SK-N-MC (cell line): ENCODE measurements at regions not wholly inside any gene's neighbourhood (a gene's known extent, or its start where the extent isn't known, plus 50 kb on each side); places are given as distances from the start of the nearest gene placed in this dataset.

ENCODE experiments used
- DNase-seq: peaks from one replicate; pipeline ENCODE4 v3.0.0-alpha.2; 2011; ENCODE audit warnings: low read depth, low spot score
- H3K27ac ChIP-seq: fragments of 200-600 bp; sonication (generic); 2 replicates; pipeline ENCODE4 v1.5.1; 2016; ENCODE audit warnings: mixed run types
- H3K36me3 ChIP-seq: fragments of 200-600 bp; sonication (generic); 2 replicates; pipeline ENCODE4 v1.6.1; 2017; ENCODE audit warnings: antibody characterized with exemption, low read length, mixed read lengths; ENCODE audit not compliant: insufficient read depth
- H3K4me3 ChIP-seq: fragments of 200-600 bp; sonication (generic); 2 replicates; pipeline ENCODE4 v1.5.1; 2016
- H3K9ac ChIP-seq: fragments of 200-600 bp; sonication (generic); 2 replicates; pipeline ENCODE4 v1.8.0; 2017; ENCODE audit warnings: mixed run types, mixed read lengths; ENCODE audit not compliant: insufficient read length
- H3K9me3 ChIP-seq: fragments of 200-600 bp; sonication (generic); 2 replicates; pipeline ENCODE4 v1.6.1; 2017; ENCODE audit warnings: low read depth, mild to moderate bottlenecking, antibody characterized with exemption, low read length, moderate library complexity, mixed read lengths
- EZH2 ChIP-seq: fragments of 200-600 bp; sonication (generic); IDR thresholded peaks from one replicate; pipeline ENCODE4 v1.6.1; 2017; ENCODE audit warnings: antibody characterized with exemption
- FOXP2 ChIP-seq: optimal IDR thresholded peaks from 2 replicates; pipeline ENCODE3; 2011; ENCODE audit warnings: mild to moderate bottlenecking, moderate library complexity; ENCODE audit not compliant: insufficient read depth; ENCODE audit errors: extremely low read length, control extremely low read depth
- POLR2AphosphoS5 ChIP-seq: IDR thresholded peaks from 2 replicates; pipeline ENCODE4 v1.6.1; 2012; ENCODE audit warnings: mild to moderate bottlenecking, low read depth, low read length, borderline replicate concordance

- Histone ChIP-seq H3K4me3 (no peak overlapping the region), H3K27ac (no peak overlapping the region), H3K9ac (no peak overlapping the region), H3K9me3 (no peaks in the 10 kb centered on the region), H3K36me3 (no peaks in the 10 kb centered on the region)
- DNase-seq: no peak
- TF ChIP-seq FOXP2: no peak
- no peak for TF ChIP-seq POLR2AphosphoS5
- no peak for TF ChIP-seq EZH2
Observed at GRCh38 chr4:155495572-155496293, 119.0 kb upstream of the MAP9 start.

DNA sequence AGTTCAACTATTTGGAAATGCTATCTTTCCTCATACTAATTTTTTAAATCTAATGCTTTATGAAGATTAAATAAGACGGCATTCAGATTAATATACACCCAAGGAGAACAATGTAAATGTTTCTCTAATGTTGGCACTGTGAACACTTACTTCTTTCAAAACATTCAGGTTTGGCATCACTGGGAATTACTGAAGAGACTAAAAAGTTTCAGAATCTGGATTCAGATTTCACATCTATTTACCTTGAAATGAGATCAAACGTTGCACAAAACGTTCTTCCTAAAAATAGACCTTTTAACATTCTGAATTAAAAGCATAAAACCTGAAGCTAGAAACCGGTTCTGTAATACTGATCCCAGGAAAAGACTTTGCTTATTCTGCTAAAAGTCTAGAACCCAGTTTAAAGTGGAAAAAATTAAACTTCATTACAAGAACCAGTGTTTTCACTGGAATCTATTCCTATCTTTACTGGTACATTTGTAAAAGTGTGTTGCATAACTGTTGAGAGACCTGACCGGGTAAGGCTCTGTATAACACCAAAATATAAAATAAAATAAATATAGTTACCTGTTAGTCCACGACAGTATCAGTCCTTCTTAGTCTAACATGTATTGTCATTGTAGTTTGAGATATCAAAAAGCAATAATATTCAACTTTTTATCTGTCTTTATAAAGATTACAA, 117.4 kb upstream of the MAP9 start:
- Histone ChIP-seq H3K4me3 (no peak overlapping the region), H3K9me3 (no peaks in the 10 kb centered on the region), H3K9ac (no peak overlapping the region), H3K27ac (no peak overlapping the region), H3K36me3 (no peaks in the 10 kb centered on the region)
- DNase-seq: no peak
- TF ChIP-seq POLR2AphosphoS5 (no peak), FOXP2 (no peak), EZH2 (no peak)

- DNase-seq: no peak
- TF ChIP-seq FOXP2: no peak
- TF ChIP-seq POLR2AphosphoS5: no peak
- no peak for TF ChIP-seq EZH2
- Histone ChIP-seq H3K9me3 (no peaks in the 10 kb centered on the region), H3K4me3 (no peak overlapping the region), H3K9ac (no peak overlapping the region), H3K27ac (no peak overlapping the region), H3K36me3 (no peaks in the 10 kb centered on the region)
Observed at GRCh38 chr4:155491336-155492120, 114.8 kb upstream of the MAP9 start.

GRCh38 chr4:155489271-155489670, 112.5 kb upstream of the MAP9 start:
- Histone ChIP-seq H3K27ac (no peak overlapping the region), H3K9ac (no peak overlapping the region), H3K36me3 (no peaks in the 10 kb centered on the region), H3K4me3 (no peak overlapping the region), H3K9me3 (no peaks in the 10 kb centered on the region)
- TF ChIP-seq FOXP2 (no peak), EZH2 (no peak), POLR2AphosphoS5 (no peak)
- DNase-seq: no peak

DNA sequence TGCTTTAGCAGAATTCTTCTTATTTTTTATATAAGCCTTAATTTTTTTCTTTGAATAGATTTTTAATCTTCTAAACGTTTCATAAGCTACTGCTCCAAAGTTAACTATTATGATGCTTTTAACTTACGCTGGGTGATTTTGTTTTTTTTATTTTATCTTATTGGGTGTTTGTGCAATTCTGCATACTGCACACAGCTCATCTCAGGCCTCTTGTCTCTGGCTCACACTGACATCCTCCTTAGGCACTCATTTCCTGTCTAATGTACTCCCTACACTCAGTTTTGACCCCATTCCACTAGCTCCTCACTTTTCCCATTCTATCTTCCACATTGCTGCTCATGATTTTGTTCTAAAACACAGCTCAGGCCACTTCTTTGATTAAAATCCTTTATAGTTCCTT, 111.9 kb upstream of the MAP9 start:
- H3K27ac ChIP-seq: no peak overlapping the region
- no peak for DNase-seq
- no peak overlapping the region for H3K4me3 ChIP-seq
- H3K36me3 ChIP-seq: no peaks in the 10 kb centered on the region
- no peak overlapping the region for H3K9ac ChIP-seq
- H3K9me3 ChIP-seq: no peaks in the 10 kb centered on the region
- TF ChIP-seq EZH2 (no peak), POLR2AphosphoS5 (no peak), FOXP2 (no peak)

GRCh38 chr4:155487210-155487609, 110.4 kb upstream of the MAP9 start:
- Histone ChIP-seq H3K9me3 (no peaks in the 10 kb centered on the region), H3K36me3 (no peaks in the 10 kb centered on the region), H3K27ac (no peak overlapping the region), H3K4me3 (no peak overlapping the region), H3K9ac (no peak overlapping the region)
- DNase-seq: no peak
- no peak for TF ChIP-seq FOXP2
- TF ChIP-seq EZH2: no peak
- TF ChIP-seq POLR2AphosphoS5: no peak

DNA sequence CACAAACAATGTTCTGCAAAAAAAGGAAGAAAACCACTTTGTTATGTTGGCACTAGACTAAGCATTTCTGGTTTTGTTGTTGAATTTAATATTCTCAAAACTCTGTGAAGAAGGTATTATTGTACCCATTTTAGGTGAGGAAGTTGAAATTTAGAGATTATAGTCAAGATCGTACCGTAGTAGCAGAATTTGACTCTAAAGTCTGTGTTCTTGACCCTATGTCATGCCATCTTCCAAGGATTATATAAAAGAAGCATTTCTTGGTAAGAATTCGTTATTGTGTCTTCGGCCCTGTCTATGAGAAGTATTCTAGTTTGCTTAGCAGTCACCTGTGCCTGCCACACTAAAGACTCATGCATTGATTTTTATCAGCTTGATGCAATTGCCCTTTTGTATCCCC, 104.4 kb upstream of the MAP9 start:
- Histone ChIP-seq H3K4me3 (no peak overlapping the region), H3K9me3 (no peaks in the 10 kb centered on the region), H3K36me3 (no peaks in the 10 kb centered on the region), H3K27ac (no peak overlapping the region), H3K9ac (no peak overlapping the region)
- DNase-seq: no peak
- TF ChIP-seq POLR2AphosphoS5: no peak
- no peak for TF ChIP-seq FOXP2

- H3K36me3 ChIP-seq: no peaks in the 10 kb centered on the region
- H3K27ac ChIP-seq: no peak overlapping the region
- no peak overlapping the region for H3K4me3 ChIP-seq
- no peaks in the 10 kb centered on the region for H3K9me3 ChIP-seq
- no peak for DNase-seq
- no peak overlapping the region for H3K9ac ChIP-seq
- TF ChIP-seq EZH2 (no peak), POLR2AphosphoS5 (no peak), FOXP2 (no peak)
Observed at GRCh38 chr4:155479835-155480234, 103.1 kb upstream of the MAP9 start.
